Epithelial cell of esophagus (primary cell): ENCODE measurements at regions not wholly inside any gene's neighbourhood (a gene's known extent, or its start where the extent isn't known, plus 50 kb on each side); places are given as distances from the start of the nearest gene placed in this dataset.
"Not testable (repeated sequence)": the region's sequence is repeated elsewhere in the genome, so short reads cannot be mapped to it uniquely, and the experiment has no call there.

Source experiments
- DNase-seq: peaks from one replicate; pipeline ENCODE4 v3.0.0; 2010; ENCODE audit warnings: low read depth
- H3K4me3 ChIP-seq: 2 replicates; pipeline ENCODE4 v1.5.1; 2011; ENCODE audit warnings: mild to moderate bottlenecking, low read length, control low read depth
- CTCF ChIP-seq: IDR thresholded peaks from 2 replicates; pipeline ENCODE4 v1.5.1; 2011; ENCODE audit warnings: low read depth, mild to moderate bottlenecking, low read length, control low read depth, inconsistent platforms; ENCODE audit not compliant: insufficient read depth; ENCODE audit errors: missing control alignments

DNA sequence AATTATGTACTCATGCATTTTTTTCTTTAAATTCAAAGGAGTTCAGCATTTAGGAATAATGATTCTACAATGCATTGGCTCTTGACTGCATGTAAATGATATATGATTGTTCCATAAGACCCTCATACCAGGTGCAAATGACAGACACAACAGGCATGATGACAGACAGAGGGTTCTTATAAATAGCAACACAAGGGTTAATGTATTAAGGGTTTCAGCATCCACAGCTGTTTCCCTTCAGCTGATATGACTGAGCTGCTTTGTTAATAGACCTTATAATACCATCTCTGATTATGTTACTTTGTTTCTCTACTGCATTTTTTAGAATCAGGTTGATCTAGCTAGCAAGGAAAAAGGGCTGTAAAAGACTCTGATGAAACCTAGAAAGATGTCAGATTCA is 90.8 kb upstream of the TMTC2 start:
- no peak overlapping the region for H3K4me3 ChIP-seq
- TF ChIP-seq CTCF, result no peak
- DNase-seq, result no peak

- TF ChIP-seq CTCF, result no peak
These were observed 90.2 kb upstream of the TMTC2 start for GRCh38 chr12:82596483-82596882.

DNA sequence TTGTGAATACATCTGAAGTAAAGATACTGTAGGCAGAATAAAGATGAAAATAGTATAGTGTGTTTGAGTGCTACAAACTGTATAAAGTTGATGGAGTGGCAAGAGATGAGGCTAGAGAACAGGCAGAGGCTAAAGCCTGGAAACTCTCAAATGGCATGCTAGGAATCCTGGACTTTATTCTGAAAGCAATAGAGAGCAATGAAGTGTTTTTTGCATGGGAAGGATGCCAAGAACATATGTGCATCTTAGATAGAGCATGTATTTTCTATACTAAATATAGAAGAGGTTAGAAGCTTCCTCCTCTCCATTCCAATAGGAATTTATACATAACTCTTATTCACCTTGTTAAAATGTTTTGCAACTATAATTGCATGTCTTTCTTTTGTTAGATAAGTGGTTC is 86.3 kb upstream of the TMTC2 start:
- no peak for DNase-seq
- TF ChIP-seq CTCF, result no peak
- no peak overlapping the region for H3K4me3 ChIP-seq

More at GRCh38 chr12:82596483-82596882, 90.2 kb upstream of the TMTC2 start:
- DNase-seq, result no peak
- no peak overlapping the region for H3K4me3 ChIP-seq

GRCh38 chr12:82603647-82604046 is 83.1 kb upstream of the TMTC2 start:
- not testable (repeated sequence) for H3K4me3 ChIP-seq, DNase-seq

DNA sequence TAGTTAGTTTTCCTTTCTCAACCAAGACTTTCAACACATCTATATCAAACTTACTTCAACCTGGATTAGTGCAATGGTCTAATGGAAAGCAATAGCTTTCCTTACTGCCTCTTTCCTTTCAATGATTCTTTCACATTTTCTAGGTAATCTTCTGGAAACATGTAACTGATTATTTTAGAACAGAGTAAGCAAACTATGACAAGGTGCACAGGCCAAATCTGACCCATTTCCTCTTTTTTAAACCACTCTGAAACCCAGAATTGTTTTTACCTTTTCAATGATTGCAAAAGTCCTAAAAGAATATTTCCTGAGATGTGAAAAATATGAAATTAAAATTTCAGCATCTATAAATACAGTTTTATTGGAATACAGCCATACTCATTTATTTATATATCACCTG is 81.6 kb upstream of the TMTC2 start:
- DNase-seq, result no peak
- no peak for TF ChIP-seq CTCF

GRCh38 chr12:82608706-82609105 is 78.0 kb upstream of the TMTC2 start:
- no peak for TF ChIP-seq CTCF
- H3K4me3 ChIP-seq, result no peak overlapping the region

More for the DNA sequence above, 81.6 kb upstream of the TMTC2 start:
- H3K4me3 ChIP-seq, result no peak overlapping the region

GRCh38 chr12:82609234-82609914 is 77.3 kb upstream of the TMTC2 start:
- H3K4me3 ChIP-seq, result no peak overlapping the region
- DNase-seq, result no peak
- no peak for TF ChIP-seq CTCF

More at GRCh38 chr12:82608706-82609105, 78.0 kb upstream of the TMTC2 start:
- peak; percentile 26 for DNase-seq
